Gastroesophageal sphincter (tissue), 4 donors: ENCODE measurements at regions not wholly inside any gene's neighbourhood (a gene's known extent, or its start where the extent isn't known, plus 50 kb on each side); places are given as distances from the start of the nearest gene placed in this dataset.

Source experiments
- ATAC-seq: fragments of 150-250 bp; one replicate; pipeline ENCODE4 v1.9.1; 2016; ENCODE audit warnings: mild to moderate bottlenecking, moderate library complexity
- H3K27ac ChIP-seq, 4 donors: fragments of 200-600 bp; sonication (generic) in 3 of 4; 1 replicate in 3 of 4; 2 replicates in 1 of 4; pipeline ENCODE4 v1.5.1; 2016 to 2019
- H3K27me3 ChIP-seq: fragments of 200-600 bp; sonication (generic); one replicate; pipeline ENCODE4 v1.5.1; 2019
- H3K36me3 ChIP-seq, 2 donors: fragments of 200-600 bp; sonication (generic); one replicate each; pipeline ENCODE4 v1.5.1; 2019; ENCODE audit warnings: control low read depth in 1 of 2
- H3K4me1 ChIP-seq, 3 donors: fragments of 200-600 bp; sonication (generic); 1 replicate in 2 of 3; 2 replicates in 1 of 3; pipeline ENCODE4 v1.5.1; 2016 to 2019; ENCODE audit warnings: control low read depth in 2 of 3
- H3K4me3 ChIP-seq, 2 donors: fragments of 200-600 bp; sonication (generic); one replicate each; pipeline ENCODE4 v1.5.1; 2019; ENCODE audit warnings: mild to moderate bottlenecking in 1 of 2, moderate library complexity in 1 of 2
- H3K9me3 ChIP-seq, 3 donors: fragments of 200-600 bp; sonication (generic); one replicate each; pipeline ENCODE4 v1.5.1; 2017 to 2019; ENCODE audit warnings: control low read depth in 2 of 3
- CTCF ChIP-seq, 4 experiments: fragments of 200-600 bp in 2 of 4; fragments of 450-650 bp in 2 of 4; sonication (generic) in 1 of 4; IDR thresholded peaks; one replicate each; pipeline ENCODE4 v1.5.1; 2017 to 2019; ENCODE audit warnings: antibody characterized with exemption in 4 of 4, mild to moderate bottlenecking in 2 of 4, moderate library complexity in 2 of 4
- EP300 ChIP-seq: sonication (generic); formaldehyde crosslinking; IDR thresholded peaks from one replicate; pipeline ENCODE4 v1.6.1; 2017; ENCODE audit warnings: antibody characterized with exemption, mild to moderate bottlenecking
- POLR2A ChIP-seq, 2 donors: fragments of 450-650 bp; IDR thresholded peaks; one replicate each; pipeline ENCODE4 v1.6.1; 2017; ENCODE audit warnings: antibody characterized with exemption in 2 of 2, mild to moderate bottlenecking in 2 of 2, moderate library complexity in 1 of 2
- POLR2AphosphoS5 ChIP-seq: sonication (generic); formaldehyde crosslinking; IDR thresholded peaks from one replicate; pipeline ENCODE4 v1.6.1; 2017; ENCODE audit warnings: antibody characterized with exemption
- WGBS, 2 donors: methylation state at CpG; one replicate each; pipeline ENCODE4 v1.1.5; 2018; ENCODE audit warnings: low coverage in 1 of 2; 5-methylcytosine and 5-hydroxymethylcytosine counted together

- no peaks in the 10 kb centered on the region for H3K27me3 ChIP-seq
- no peaks in the 10 kb centered on the region for H3K4me1 ChIP-seq
- no peak for TF ChIP-seq POLR2AphosphoS5
- TF ChIP-seq POLR2A (IDR thresholded peaks at IDR 0.05) = no peak
- TF ChIP-seq EP300 = no peak
- TF ChIP-seq CTCF (IDR thresholded peaks at IDR 0.05) = no peak
- no peaks in the 10 kb centered on the region for H3K9me3 ChIP-seq
- no peaks in the 10 kb centered on the region for H3K36me3 ChIP-seq
- no peak overlapping the region for H3K27ac ChIP-seq
- no peak overlapping the region for H3K4me3 ChIP-seq
- WGBS, 2 donors = 72 to 81% methylated on average over 5 of the region's 5 CpGs
- ATAC-seq = no peak
Observed at GRCh38 chr14:83247924-83248639, 1714.4 kb upstream of the SEL1L start.

GRCh38 chr14:83251402-83251801 is 1717.7 kb upstream of the SEL1L start:
- Histone ChIP-seq H3K27me3 (no peaks in the 10 kb centered on the region), H3K4me1 (no peaks in the 10 kb centered on the region), H3K36me3 (no peaks in the 10 kb centered on the region), H3K27ac (no peak overlapping the region), H3K9me3 (no peaks in the 10 kb centered on the region), H3K4me3 (no peak overlapping the region)
- WGBS, 2 donors = 69 to 90% methylated on average over 2 of the region's 2 CpGs
- no peak for TF ChIP-seq CTCF (IDR thresholded peaks at IDR 0.05)
- TF ChIP-seq EP300 = no peak
- no peak for TF ChIP-seq POLR2AphosphoS5
- no peak for TF ChIP-seq POLR2A (IDR thresholded peaks at IDR 0.05)
- ATAC-seq = no peak

- H3K4me1 ChIP-seq = no peaks in the 10 kb centered on the region
- no peak overlapping the region for H3K4me3 ChIP-seq
- H3K27me3 ChIP-seq = no peaks in the 10 kb centered on the region
- no peaks in the 10 kb centered on the region for H3K36me3 ChIP-seq
- no peak for ATAC-seq
- TF ChIP-seq CTCF (IDR thresholded peaks at IDR 0.05) (no peak), EP300 (no peak), POLR2AphosphoS5 (no peak), POLR2A (IDR thresholded peaks at IDR 0.05) (no peak)
- no peak overlapping the region for H3K27ac ChIP-seq
- H3K9me3 ChIP-seq = no peaks in the 10 kb centered on the region
- WGBS, 2 donors = 70 to 72% methylated on average over 2 of the region's 2 CpGs
Observed at GRCh38 chr14:83253870-83254269, 1720.2 kb upstream of the SEL1L start.

GRCh38 chr14:83255015-83255726 is 1721.5 kb upstream of the SEL1L start:
- ATAC-seq = no peak
- Histone ChIP-seq H3K4me1 (no peaks in the 10 kb centered on the region), H3K4me3 (no peak overlapping the region), H3K27ac (no peak overlapping the region), H3K9me3 (no peaks in the 10 kb centered on the region), H3K36me3 (no peaks in the 10 kb centered on the region), H3K27me3 (no peaks in the 10 kb centered on the region)
- TF ChIP-seq CTCF (IDR thresholded peaks at IDR 0.05) (no peak), EP300 (no peak), POLR2AphosphoS5 (no peak), POLR2A (IDR thresholded peaks at IDR 0.05) (no peak)
- WGBS, 2 donors = 76 to 96% methylated on average over 2 of the region's 2 CpGs

- no peaks in the 10 kb centered on the region for H3K4me1 ChIP-seq
- no peaks in the 10 kb centered on the region for H3K9me3 ChIP-seq
- TF ChIP-seq EP300 = no peak
- no peak for TF ChIP-seq POLR2AphosphoS5
- TF ChIP-seq POLR2A (IDR thresholded peaks at IDR 0.05) = no peak
- TF ChIP-seq CTCF (IDR thresholded peaks at IDR 0.05) = no peak
- H3K27ac ChIP-seq = no peak overlapping the region
- no peaks in the 10 kb centered on the region for H3K36me3 ChIP-seq
- 83 to 89% methylated on average over 1 of the region's 1 CpG for WGBS, 2 donors
- no peak for ATAC-seq
- no peaks in the 10 kb centered on the region for H3K27me3 ChIP-seq
- H3K4me3 ChIP-seq = no peak overlapping the region
Observed at GRCh38 chr14:83255727-83256090, 1722.1 kb upstream of the SEL1L start.
